ENCODE measurements at regions not wholly inside any gene's neighbourhood (a gene's known extent, or its start where the extent isn't known, plus 50 kb on each side); places are given as distances from the start of the nearest gene placed in this dataset.

DNA sequence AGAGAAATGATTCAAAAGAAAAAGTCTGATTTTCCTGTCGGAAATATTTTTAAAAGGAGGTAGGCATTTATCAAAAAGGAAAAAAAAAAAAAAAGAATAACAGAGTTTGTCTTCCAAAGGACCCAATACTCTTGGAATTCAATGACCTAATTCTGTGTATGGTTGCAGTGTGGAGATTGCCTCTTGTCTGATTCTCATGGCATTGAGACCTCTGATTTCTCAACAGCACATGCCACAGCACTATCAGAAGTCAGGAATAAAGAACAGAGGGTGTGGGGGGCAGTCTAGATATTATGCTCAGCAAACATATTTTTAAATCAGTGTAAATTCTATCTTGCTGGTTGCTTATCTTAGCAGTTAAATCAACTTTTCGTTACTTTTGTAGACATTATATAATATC, 81.3 kb upstream of the SOX9 start:
- H3K4me3 ChIP-seq (replicated peaks; ENCODE audit: insufficient read depth, low read length), result no peak overlapping the region
- TF ChIP-seq, protein P1, sequence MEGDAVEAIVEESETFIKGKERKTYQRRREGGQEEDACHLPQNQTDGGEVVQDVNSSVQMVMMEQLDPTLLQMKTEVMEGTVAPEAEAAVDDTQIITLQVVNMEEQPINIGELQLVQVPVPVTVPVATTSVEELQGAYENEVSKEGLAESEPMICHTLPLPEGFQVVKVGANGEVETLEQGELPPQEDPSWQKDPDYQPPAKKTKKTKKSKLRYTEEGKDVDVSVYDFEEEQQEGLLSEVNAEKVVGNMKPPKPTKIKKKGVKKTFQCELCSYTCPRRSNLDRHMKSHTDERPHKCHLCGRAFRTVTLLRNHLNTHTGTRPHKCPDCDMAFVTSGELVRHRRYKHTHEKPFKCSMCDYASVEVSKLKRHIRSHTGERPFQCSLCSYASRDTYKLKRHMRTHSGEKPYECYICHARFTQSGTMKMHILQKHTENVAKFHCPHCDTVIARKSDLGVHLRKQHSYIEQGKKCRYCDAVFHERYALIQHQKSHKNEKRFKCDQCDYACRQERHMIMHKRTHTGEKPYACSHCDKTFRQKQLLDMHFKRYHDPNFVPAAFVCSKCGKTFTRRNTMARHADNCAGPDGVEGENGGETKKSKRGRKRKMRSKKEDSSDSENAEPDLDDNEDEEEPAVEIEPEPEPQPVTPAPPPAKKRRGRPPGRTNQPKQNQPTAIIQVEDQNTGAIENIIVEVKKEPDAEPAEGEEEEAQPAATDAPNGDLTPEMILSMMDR (IDR thresholded peaks at IDR 0.05; ENCODE audit: insufficient read depth, low read length), result no peak
- TF ChIP-seq, protein P2, sequence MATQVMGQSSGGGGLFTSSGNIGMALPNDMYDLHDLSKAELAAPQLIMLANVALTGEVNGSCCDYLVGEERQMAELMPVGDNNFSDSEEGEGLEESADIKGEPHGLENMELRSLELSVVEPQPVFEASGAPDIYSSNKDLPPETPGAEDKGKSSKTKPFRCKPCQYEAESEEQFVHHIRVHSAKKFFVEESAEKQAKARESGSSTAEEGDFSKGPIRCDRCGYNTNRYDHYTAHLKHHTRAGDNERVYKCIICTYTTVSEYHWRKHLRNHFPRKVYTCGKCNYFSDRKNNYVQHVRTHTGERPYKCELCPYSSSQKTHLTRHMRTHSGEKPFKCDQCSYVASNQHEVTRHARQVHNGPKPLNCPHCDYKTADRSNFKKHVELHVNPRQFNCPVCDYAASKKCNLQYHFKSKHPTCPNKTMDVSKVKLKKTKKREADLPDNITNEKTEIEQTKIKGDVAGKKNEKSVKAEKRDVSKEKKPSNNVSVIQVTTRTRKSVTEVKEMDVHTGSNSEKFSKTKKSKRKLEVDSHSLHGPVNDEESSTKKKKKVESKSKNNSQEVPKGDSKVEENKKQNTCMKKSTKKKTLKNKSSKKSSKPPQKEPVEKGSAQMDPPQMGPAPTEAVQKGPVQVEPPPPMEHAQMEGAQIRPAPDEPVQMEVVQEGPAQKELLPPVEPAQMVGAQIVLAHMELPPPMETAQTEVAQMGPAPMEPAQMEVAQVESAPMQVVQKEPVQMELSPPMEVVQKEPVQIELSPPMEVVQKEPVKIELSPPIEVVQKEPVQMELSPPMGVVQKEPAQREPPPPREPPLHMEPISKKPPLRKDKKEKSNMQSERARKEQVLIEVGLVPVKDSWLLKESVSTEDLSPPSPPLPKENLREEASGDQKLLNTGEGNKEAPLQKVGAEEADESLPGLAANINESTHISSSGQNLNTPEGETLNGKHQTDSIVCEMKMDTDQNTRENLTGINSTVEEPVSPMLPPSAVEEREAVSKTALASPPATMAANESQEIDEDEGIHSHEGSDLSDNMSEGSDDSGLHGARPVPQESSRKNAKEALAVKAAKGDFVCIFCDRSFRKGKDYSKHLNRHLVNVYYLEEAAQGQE (IDR thresholded peaks at IDR 0.05; ENCODE audit: insufficient replicate concordance, low read depth), result no peak
- no peak for TF ChIP-seq GABPA (IDR thresholded peaks at IDR 0.05; ENCODE audit: low read depth)
- no peak for TF ChIP-seq POLR2AphosphoS5 (IDR thresholded peaks at IDR 0.05; ENCODE audit: low read depth)
- no peak for TF ChIP-seq SPI1 (IDR thresholded peaks at IDR 0.05; ENCODE audit: borderline replicate concordance, low read depth)
- no peak for DNase-seq (ENCODE audit: low read depth in 1 of 2, low spot score in 1 of 2)
- no peaks in the 10 kb centered on the region for H3K27me3 ChIP-seq (ENCODE audit: insufficient read depth, poor library complexity, severe bottlenecking)
- H3K27ac ChIP-seq (replicated peaks), result no peak overlapping the region

DNA sequence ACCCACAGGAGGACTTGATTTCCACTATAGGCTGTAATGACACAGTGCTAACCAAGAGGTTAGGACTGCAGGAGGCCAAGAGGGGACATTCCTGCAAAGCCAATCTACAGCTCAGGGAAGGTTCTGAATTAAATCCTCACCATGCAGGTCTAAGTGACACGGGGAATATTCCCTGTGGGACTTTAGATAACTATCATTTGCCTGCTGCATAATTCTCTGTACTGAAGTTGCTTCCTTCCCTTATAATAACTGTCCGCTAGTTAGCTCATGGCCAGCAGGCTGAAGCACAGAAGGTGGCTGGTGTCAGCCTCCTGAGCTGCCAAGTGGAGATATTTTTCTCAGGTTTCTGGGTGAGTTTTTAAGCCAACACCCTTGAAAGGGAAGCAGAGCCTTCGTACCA, 74.6 kb upstream of the SOX9 start:
- no peak overlapping the region for H3K4me3 ChIP-seq (replicated peaks; ENCODE audit: insufficient read depth, low read length)

DNA sequence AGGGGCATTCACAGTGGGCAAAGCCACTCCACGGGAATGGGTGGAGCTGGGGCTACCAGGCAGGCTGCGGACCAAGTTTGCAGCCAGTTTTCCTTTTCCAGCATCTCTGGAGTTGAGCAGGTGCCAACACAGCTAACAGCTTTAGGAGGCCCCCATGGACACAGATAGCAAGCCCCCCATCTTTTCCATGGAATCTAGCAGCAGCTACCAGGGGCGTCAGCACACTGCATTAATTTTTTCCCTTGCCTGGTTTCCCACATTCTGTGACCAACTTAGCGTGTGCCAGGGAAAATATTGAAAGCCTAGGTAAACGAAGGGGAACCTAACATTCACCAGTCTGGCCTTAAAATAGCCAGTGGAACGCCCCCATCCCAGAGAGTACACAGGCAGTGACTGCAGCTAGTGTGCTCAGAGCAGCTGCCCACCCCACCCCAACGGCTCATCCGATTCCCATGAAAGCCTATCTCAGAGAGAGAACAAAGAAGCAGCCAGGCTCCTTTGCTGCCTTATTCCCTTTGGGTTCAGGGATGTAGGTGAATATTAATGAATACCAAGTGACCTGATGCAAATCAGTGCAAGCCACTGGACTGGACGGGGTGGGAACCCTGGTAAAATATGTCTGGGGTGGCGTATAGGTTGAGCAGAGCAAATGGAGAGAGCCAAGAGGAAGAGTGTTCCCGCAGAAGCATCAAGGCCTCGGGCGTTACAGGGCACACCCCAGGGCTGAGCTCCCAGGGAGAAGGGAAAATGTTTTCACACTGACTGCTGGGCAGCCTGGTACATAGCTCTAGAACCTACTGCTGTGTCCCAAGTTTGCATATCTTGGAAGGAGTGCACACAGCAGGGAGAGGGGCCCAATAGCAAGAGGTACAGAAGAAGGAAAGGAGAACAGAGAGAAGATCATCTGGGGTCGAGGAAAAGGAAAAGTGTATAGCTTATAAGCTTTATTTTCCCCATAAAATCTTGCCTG, 73.9 kb upstream of the SOX9 start:
- no peaks in the 10 kb centered on the region for H3K27me3 ChIP-seq (ENCODE audit: insufficient read depth, poor library complexity, severe bottlenecking)
- no peak for DNase-seq (ENCODE audit: low read depth in 1 of 2, low spot score in 1 of 2)
- no peak for TF ChIP-seq SPI1 (IDR thresholded peaks at IDR 0.05; ENCODE audit: borderline replicate concordance, low read depth)
- TF ChIP-seq, protein P2 (IDR thresholded peaks at IDR 0.05; ENCODE audit: insufficient replicate concordance, low read depth), result no peak
- TF ChIP-seq, protein P1 (IDR thresholded peaks at IDR 0.05; ENCODE audit: insufficient read depth, low read length), result no peak
- TF ChIP-seq GABPA (IDR thresholded peaks at IDR 0.05; ENCODE audit: low read depth), result no peak
- no peak for TF ChIP-seq POLR2AphosphoS5 (IDR thresholded peaks at IDR 0.05; ENCODE audit: low read depth)
- no peak overlapping the region for H3K4me3 ChIP-seq (replicated peaks; ENCODE audit: insufficient read depth, low read length)
- H3K27ac ChIP-seq (replicated peaks), result no peak overlapping the region

More for the DNA sequence above, 74.6 kb upstream of the SOX9 start:
- TF ChIP-seq, protein P1 (IDR thresholded peaks at IDR 0.05; ENCODE audit: insufficient read depth, low read length), result no peak
- TF ChIP-seq, protein P2 (IDR thresholded peaks at IDR 0.05; ENCODE audit: insufficient replicate concordance, low read depth), result no peak
- TF ChIP-seq POLR2AphosphoS5 (IDR thresholded peaks at IDR 0.05; ENCODE audit: low read depth) (no peak), SPI1 (IDR thresholded peaks at IDR 0.05; ENCODE audit: borderline replicate concordance, low read depth) (no peak), GABPA (IDR thresholded peaks at IDR 0.05; ENCODE audit: low read depth) (no peak)
- no peak for DNase-seq (ENCODE audit: low read depth in 1 of 2, low spot score in 1 of 2)
- Histone ChIP-seq H3K27me3 (ENCODE audit: insufficient read depth, poor library complexity, severe bottlenecking) (no peaks in the 10 kb centered on the region), H3K27ac (replicated peaks) (no peak overlapping the region)

All from HL-60 (cell line).